Fibroblast of skin of left biceps (primary cell): ENCODE measurements at regions not wholly inside any gene's neighbourhood (a gene's known extent, or its start where the extent isn't known, plus 50 kb on each side); places are given as distances from the start of the nearest gene placed in this dataset.
"Not testable (repeated sequence)": the region's sequence is repeated elsewhere in the genome, so short reads cannot be mapped to it uniquely, and the experiment has no call there.

Source experiments
- DNase-seq, 2 experiments: peaks; one replicate each; pipeline ENCODE4 v3.0.0-alpha.2; 2013; ENCODE audit warnings: low read depth in 2 of 2

DNA sequence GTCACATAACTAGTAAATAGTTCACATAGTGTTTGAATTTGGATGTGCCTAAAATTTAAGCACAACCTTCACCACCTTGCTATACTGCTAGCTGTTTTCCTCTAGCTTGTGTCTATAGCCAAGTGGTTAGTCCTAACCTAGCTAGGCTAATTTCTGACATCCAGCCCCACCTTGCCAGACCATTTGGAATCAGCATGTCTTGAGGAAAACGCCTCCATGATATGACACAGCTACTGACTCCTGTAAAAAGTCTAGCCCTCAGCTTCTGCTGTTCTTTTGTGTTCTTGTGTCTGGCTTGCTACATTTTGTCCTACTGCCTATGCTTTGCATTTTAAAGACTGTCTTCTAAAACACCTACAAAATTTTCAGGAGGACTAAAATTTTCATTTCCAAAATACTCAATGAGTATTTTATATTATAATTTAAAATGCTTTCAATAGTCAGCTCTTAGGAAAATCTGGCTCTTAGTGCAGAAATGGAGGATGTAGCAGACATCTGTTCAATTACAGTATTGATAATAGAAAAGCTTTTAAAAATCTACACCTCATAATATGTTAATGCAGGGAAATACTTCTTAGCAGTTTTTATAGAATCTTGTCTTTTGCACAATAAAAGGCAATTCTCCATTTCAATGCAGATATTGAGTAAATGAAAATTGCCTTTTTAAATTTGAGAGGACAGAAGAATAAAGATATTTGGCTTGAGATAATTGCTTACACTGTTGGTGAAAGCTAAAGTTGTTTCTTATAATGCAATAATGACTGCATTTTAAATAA is 160.8 kb upstream of the APP start:
- no peak for DNase-seq

DNA sequence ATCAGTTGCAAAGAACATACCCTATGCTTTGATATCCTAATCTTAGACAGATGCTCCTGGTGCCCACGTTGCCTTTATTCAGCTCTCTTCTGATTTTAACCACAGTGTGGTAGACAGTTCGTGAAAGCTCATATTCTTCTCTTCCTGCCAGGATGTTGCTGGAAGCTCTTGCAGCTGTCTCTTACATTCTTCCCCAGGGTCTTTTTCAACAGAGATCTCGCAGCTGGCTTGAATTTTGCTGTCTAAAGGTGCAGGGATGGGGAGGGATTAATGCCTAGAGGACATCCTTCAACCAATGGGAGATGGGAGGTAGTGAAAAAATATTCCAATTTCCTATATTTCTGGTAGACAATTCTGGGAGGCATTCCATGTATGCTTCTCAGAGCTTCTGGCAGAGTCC is 150.0 kb upstream of the APP start:
- DNase-seq, result no peak

- no peak for DNase-seq
Observed at GRCh38 chr21:26307640-26308039, 137.1 kb upstream of the APP start.

- DNase-seq, result peak; percentile 1 to 15
Observed at GRCh38 chr21:26297851-26298250, 127.3 kb upstream of the APP start.

GRCh38 chr21:26293141-26293946 is 122.8 kb upstream of the APP start:
- DNase-seq, result no peak

- DNase-seq, result no peak
Observed at GRCh38 chr21:26288026-26288425, 117.5 kb upstream of the APP start.

DNA sequence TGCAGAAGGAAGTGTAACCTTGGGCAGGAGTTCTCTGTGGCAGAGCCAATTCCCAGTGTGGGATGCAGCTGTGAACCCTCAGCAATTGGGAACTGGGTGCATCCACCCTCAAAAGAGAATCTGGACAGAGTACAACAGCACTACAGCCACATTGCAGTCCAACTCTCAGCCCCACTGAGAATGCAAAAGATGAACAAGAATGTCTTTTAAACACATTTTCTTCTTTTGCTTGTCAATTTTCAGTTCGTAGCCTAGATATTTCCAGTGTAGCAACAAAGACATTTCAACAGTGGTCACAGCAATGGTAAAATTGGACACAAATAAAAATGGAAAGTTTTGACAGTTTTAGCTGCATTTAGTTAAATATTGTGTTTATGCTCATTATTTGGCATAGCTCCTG is 114.0 kb upstream of the APP start:
- DNase-seq, result no peak

DNA sequence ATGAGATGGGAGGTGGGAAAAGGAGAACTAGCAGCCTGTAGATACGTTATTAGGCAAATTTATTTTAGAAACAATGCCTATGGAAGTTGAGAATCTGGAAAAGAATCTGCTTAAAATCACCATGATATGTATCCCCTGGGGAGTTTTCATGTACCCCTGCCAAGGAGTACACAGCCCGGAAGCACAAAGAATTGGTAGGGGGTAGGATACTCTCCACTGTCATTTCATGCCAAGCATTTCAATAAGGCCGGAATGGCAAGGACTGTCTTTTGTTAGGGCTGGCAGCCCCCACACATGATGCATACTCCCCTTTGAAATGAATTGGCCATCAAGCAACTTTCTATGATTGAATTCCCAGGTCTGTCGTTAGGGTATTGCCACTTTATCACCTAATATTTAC is 111.5 kb upstream of the APP start:
- no peak for DNase-seq

DNA sequence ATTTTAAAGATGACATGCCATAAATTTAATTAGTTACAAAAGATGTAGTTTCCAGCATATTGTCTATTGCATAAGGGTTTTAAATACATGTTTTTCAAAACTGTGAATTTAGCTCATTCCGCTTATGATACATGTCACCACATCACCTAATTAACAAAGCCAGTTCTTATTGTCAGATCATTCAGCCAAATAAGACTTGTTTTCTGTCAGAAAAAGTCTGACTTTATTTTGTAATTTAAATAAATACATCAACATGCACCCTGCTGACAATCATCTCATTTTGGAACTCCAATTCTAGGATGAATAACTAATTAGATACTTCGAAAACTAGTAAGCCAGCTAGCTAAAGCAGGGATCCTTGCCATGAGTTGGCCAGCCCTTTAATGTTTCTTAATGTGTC is 110.9 kb upstream of the APP start:
- DNase-seq, result no peak

DNA sequence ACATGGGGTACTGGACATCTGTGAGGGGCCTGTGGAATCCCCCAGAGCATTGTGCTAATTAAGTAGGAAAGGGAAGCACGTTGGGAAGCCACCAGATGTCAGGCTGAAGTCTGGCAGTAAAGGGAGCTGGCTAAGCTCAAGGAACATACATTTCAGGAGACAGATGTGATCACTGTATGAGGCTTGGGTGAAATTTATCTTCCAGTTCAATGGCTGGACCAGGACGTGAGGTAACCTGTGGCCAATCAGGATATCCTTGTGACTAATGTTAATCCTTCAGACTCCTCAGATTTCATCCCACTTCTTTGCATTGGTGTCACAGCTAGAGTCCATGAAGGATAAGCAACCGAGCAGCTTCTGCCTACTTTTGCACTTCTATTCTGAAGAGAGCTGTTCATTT is 110.2 kb upstream of the APP start:
- peak in 1 of 2 experiments; percentile 2 for DNase-seq

DNA sequence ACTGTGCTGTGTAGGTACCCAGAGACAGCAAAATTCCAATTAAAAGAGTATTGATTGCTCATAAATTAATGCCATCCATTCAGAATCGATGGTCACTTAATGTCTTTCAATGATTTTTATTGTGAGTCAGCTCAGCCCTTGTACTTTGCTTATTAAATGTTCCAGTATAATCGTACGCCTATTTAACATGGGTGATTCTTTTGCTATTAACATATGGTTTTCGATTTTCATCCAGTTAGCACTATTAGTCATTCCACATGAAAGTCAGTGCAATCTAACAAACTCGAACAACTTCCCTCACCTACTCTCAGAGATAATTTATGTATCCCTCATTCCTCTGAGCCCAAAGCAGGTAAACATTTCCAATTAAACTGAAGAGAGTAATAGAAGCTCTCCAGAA is 109.6 kb upstream of the APP start:
- DNase-seq, result no peak

GRCh38 chr21:26275801-26276200 is 105.2 kb upstream of the APP start:
- DNase-seq, result no peak

GRCh38 chr21:26273686-26274313 is 103.2 kb upstream of the APP start:
- DNase-seq, result no peak

- DNase-seq, result no peak
Observed at GRCh38 chr21:26267389-26267788, 96.8 kb upstream of the APP start.

DNA sequence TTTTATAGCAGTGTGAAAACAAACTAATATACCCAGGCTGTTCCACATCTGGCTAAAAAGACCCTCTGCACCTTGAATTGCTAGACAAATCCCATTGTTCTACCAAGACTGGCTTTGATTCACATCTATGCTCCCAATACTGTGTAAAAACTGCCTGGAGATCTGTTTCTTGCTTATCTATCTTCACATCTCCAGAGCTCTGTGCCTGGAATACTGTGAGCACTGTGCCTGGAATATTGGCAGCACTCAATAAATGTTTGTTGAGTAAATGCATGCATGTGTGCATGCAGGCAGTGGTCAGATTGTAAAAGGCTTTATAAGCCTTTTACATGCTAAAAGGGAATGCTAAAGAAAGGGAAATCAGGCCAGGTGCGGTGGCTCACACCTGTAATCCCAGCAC is 75.5 kb upstream of the APP start:
- no peak for DNase-seq

- no peak for DNase-seq
Observed at GRCh38 chr21:26245428-26245827, 74.9 kb upstream of the APP start.

DNA sequence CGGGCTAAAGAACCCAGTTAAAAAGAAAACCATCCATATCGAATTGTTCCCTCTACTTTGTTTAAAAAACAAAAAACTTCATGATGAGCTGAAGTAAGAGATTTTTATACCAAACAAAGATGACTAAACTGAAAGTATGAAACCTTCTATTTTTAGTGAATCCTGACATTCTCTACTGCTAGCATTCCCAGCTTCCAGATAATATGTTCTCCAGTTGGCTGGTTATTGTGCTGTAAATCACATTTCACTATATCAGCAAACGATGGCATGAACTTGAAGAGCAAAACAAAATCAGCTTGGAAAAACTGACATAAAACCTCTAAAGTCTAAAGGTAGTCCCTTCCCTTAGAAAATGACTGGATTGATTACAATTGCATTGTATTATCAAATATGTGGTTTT is 68.1 kb upstream of the APP start:
- no peak for DNase-seq

DNA sequence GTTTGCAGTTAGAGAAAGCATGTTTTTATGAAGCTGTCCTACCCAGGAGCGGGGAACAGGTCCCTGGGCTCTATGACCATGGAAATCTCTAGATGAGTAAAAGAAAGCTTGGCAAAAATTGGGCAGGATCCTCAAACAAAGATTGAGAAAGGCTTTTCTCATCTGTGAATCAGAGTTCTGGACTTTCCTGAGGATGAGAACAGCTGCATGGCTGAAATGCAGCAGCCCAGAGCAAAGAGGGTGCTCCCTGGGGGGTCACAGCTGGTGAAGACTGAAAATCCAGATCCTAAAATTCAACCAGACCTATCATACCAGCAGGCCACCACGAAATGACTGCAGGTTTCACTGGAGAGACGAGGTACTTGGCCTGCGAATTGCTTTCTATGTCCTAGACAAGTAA is 65.7 kb upstream of the APP start:
- DNase-seq, result no peak

GRCh38 chr21:26233297-26233696 is 62.7 kb upstream of the APP start:
- DNase-seq, result not testable (repeated sequence)

DNA sequence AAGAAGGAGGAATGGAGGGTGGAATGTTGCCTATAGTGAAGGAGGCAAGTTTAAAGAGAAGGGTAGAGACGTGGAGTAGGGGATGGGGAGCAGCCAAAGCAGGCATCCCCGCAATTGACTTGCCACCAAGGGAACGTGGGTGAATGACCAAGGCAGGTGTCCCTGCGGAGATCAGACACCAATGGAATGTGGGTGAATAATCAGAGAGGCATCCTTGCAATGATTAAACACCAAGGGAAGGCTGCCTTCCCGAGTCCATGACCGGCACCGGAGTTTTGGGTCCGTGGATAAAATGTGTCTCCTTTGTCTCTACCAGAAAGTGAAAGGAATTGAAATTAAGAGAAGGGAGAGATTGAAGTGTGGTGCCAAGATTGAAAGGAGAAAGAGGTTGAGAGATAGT is 61.9 kb upstream of the APP start:
- not testable (repeated sequence) for DNase-seq

DNA sequence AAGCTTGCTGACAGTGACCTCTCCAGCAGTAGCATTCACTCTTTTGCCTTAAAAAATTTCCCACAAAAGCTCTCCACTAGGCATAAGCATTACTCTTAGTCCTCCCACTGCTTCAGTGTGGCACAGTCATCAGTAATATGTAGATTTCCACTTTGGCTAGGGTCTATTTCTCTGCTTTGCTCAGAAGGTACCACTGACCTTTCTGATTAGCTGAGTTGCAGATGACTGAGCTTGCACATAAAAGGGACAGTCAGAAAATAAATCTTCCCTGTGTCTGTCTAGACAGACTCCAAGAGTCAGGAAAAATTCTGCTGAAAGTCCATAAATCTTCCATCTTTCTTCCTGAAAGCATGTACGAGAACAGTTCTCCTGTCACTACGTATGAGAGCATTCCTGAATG is 56.6 kb upstream of the APP start:
- DNase-seq, result no peak

GRCh38 chr21:26226724-26227123 is 56.2 kb upstream of the APP start:
- DNase-seq, result no peak

DNA sequence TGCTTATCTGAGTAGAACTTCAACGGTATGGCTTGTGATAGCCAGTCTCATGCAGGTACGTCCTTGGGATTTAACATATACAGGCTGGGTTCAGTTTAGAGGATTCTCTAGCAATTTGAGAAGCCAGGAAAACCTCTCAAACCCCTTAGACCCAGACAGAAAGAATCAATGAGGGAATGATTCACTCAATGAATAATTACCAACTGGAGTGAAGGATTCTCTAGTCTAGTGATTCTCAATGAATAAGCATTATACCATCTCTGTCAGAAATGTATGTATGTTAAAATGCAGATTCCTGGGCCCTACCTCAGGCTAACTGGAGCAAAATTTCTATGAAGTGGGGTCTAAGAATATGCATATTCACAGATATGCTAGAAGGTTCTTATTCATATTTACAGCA is 54.5 kb upstream of the APP start:
- DNase-seq, result no peak
